ENCODE measurements at regions not wholly inside any gene's neighbourhood (a gene's known extent, or its start where the extent isn't known, plus 50 kb on each side); places are given as distances from the start of the nearest gene placed in this dataset.

DNA sequence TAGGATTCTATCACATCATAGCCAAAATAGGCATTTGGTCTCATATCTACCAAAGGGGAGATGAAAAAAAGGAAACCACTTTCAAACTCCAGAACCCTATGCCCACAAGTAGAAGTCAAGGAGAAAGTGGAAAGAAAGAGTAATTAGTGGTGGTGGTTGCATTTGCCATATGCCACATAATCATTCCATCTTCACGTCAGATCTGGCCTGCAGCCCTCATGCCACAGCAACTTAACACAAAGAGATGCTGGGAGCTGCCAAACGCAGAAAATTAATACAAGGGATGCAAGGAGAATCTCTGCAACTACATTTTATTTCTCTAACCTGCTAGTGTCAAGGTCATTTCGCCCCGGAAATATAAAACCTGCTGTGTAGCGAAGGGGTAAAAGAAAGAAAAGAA lies 148.6 kb upstream of the FOXN3 start:
- no peak overlapping the region for H3K4me3 ChIP-seq (ENCODE audit: low read depth, low read length, poor library complexity, severe bottlenecking)
- H3K4me1 ChIP-seq (ENCODE audit: insufficient read depth, low read length, severe bottlenecking), result no peaks in the 10 kb centered on the region
- H3K4me2 ChIP-seq (ENCODE audit: low read length), result no peak overlapping the region
- H3K79me2 ChIP-seq (ENCODE audit: insufficient read depth, low read length), result no peaks in the 10 kb centered on the region
- no peak overlapping the region for H2AFZ ChIP-seq (ENCODE audit: low read length)
- no peaks in the 10 kb centered on the region for H3K9me2 ChIP-seq (ENCODE audit: low read depth, low read length)
- H4K20me1 ChIP-seq (ENCODE audit: insufficient read depth, low read length), result no peaks in the 10 kb centered on the region
- no peaks in the 10 kb centered on the region for H3K9me3 ChIP-seq (ENCODE audit: low read length)
- no peaks in the 10 kb centered on the region for H3K27me3 ChIP-seq (ENCODE audit: insufficient read depth, low read length)
- H3K36me3 ChIP-seq (ENCODE audit: insufficient read depth, low read length), result no peaks in the 10 kb centered on the region
- TF ChIP-seq, protein P1, sequence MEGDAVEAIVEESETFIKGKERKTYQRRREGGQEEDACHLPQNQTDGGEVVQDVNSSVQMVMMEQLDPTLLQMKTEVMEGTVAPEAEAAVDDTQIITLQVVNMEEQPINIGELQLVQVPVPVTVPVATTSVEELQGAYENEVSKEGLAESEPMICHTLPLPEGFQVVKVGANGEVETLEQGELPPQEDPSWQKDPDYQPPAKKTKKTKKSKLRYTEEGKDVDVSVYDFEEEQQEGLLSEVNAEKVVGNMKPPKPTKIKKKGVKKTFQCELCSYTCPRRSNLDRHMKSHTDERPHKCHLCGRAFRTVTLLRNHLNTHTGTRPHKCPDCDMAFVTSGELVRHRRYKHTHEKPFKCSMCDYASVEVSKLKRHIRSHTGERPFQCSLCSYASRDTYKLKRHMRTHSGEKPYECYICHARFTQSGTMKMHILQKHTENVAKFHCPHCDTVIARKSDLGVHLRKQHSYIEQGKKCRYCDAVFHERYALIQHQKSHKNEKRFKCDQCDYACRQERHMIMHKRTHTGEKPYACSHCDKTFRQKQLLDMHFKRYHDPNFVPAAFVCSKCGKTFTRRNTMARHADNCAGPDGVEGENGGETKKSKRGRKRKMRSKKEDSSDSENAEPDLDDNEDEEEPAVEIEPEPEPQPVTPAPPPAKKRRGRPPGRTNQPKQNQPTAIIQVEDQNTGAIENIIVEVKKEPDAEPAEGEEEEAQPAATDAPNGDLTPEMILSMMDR (IDR thresholded peaks at IDR 0.05; ENCODE audit: low read length), result no peak
- no peak for TF ChIP-seq EZH2 (IDR thresholded peaks at IDR 0.05; ENCODE audit: borderline replicate concordance, low read length)
- H3K9ac ChIP-seq (ENCODE audit: low read length), result no peak overlapping the region
- H3F3A ChIP-seq (ENCODE audit: insufficient read depth, low read length), result no peaks in the 10 kb centered on the region
- no peak overlapping the region for H3K27ac ChIP-seq (ENCODE audit: low read depth, low read length, poor library complexity, severe bottlenecking)

DNA sequence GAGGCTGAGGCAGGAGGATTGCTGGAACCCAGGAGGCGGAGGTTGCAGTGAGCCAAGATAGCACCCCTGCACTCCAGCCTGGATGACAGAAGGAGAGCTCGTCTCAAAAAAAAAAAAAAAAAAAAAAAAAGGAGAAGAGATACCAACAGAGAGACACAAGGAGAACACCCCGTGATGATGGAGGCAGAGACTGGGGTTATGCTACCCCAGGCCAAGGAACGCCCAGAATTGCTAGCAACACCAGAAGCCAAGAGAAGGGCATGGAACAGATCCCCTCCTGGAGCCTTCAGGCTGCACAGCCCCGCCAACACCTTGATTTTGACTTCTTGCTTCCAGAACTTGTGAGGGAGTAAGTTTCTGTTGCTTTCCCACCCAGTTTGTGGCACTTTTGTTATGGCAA lies 148.0 kb upstream of the FOXN3 start:
- Histone ChIP-seq H3K4me3 (ENCODE audit: low read depth, low read length, poor library complexity, severe bottlenecking) (no peak overlapping the region), H3F3A (ENCODE audit: insufficient read depth, low read length) (no peaks in the 10 kb centered on the region), H3K4me2 (ENCODE audit: low read length) (no peak overlapping the region), H3K9me2 (ENCODE audit: low read depth, low read length) (no peaks in the 10 kb centered on the region), H3K27ac (ENCODE audit: low read depth, low read length, poor library complexity, severe bottlenecking) (no peak overlapping the region), H3K27me3 (ENCODE audit: insufficient read depth, low read length) (no peaks in the 10 kb centered on the region), H3K9ac (ENCODE audit: low read length) (no peak overlapping the region), H4K20me1 (ENCODE audit: insufficient read depth, low read length) (no peaks in the 10 kb centered on the region), H3K9me3 (ENCODE audit: low read length) (no peaks in the 10 kb centered on the region), H3K36me3 (ENCODE audit: insufficient read depth, low read length) (no peaks in the 10 kb centered on the region), H3K79me2 (ENCODE audit: insufficient read depth, low read length) (no peaks in the 10 kb centered on the region), H2AFZ (ENCODE audit: low read length) (no peak overlapping the region), H3K4me1 (ENCODE audit: insufficient read depth, low read length, severe bottlenecking) (no peaks in the 10 kb centered on the region)
- no peak for TF ChIP-seq EZH2 (IDR thresholded peaks at IDR 0.05; ENCODE audit: borderline replicate concordance, low read length)
- TF ChIP-seq, protein P1 (IDR thresholded peaks at IDR 0.05; ENCODE audit: low read length), result no peak

DNA sequence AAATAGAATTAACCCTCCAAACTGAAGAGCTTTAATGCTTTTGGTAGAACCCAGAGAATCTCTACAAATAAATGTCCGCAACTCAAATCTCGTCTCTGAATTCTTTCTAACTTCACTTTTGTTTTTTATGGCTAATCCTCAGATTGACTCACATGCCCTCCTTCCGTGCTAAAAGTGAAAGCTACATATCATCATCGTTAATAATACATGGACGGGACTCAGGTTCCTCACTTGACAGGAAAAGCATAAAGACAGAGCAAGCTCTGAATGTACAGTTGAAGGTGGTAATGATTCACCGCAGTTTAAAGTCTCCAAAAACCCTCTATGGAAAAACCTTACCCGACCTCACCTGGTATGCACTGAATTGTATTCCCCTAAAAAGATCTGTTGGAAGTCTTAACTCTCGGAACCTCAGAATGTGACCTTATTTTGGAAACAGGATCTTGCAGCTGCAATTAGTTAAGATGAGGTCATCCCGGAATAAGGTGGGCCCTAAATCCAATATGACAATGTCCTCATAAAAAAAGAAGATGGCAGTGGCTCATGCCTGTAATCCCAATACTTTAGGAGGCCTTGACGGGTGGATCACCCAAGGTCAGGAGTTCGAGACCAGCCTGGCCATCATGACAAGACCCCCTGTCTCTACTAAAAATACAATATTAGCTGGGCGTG lies 147.4 kb upstream of the FOXN3 start:
- Histone ChIP-seq H3K4me2 (ENCODE audit: low read length) (no peak overlapping the region), H3K36me3 (ENCODE audit: insufficient read depth, low read length) (no peaks in the 10 kb centered on the region), H3K27ac (ENCODE audit: low read depth, low read length, poor library complexity, severe bottlenecking) (no peak overlapping the region), H3K9ac (ENCODE audit: low read length) (no peak overlapping the region), H3K9me2 (ENCODE audit: low read depth, low read length) (no peaks in the 10 kb centered on the region), H4K20me1 (ENCODE audit: insufficient read depth, low read length) (no peaks in the 10 kb centered on the region), H3K79me2 (ENCODE audit: insufficient read depth, low read length) (no peaks in the 10 kb centered on the region), H2AFZ (ENCODE audit: low read length) (no peak overlapping the region), H3K4me1 (ENCODE audit: insufficient read depth, low read length, severe bottlenecking) (no peaks in the 10 kb centered on the region), H3F3A (ENCODE audit: insufficient read depth, low read length) (no peaks in the 10 kb centered on the region), H3K9me3 (ENCODE audit: low read length) (no peaks in the 10 kb centered on the region), H3K4me3 (ENCODE audit: low read depth, low read length, poor library complexity, severe bottlenecking) (no peak overlapping the region), H3K27me3 (ENCODE audit: insufficient read depth, low read length) (no peaks in the 10 kb centered on the region)
- TF ChIP-seq, protein P1 (IDR thresholded peaks at IDR 0.05; ENCODE audit: low read length), result no peak
- TF ChIP-seq EZH2 (IDR thresholded peaks at IDR 0.05; ENCODE audit: borderline replicate concordance, low read length), result no peak

All from OCI-LY1 (cell line).